Memory B cell (primary cell): ENCODE measurements at regions not wholly inside any gene's neighbourhood (a gene's known extent, or its start where the extent isn't known, plus 50 kb on each side); places are given as distances from the start of the nearest gene placed in this dataset.

Source experiments
- ATAC-seq: fragments of 150-1000 bp; cut with Tn5 transposase; 2 replicates; pipeline ENCODE4 v1.10.0; 2021; ENCODE audit warnings: low read depth, mild to moderate bottlenecking, moderate library complexity
- DNase-seq, 2 donors: peaks; one replicate each; pipeline ENCODE4 v3.0.0; 2022; ENCODE audit warnings: low spot score in 2 of 2
- H3K27ac Mint-ChIP-seq: one replicate; pipeline ENCODE4 v1.8.0; 2022; ENCODE audit warnings: mild to moderate bottlenecking, moderate library complexity, mixed read lengths
- H3K27me3 Mint-ChIP-seq: one replicate; pipeline ENCODE4 v1.8.0; 2022; ENCODE audit warnings: mixed read lengths
- H3K36me3 Mint-ChIP-seq: one replicate; pipeline ENCODE4 v1.8.0; 2022; ENCODE audit warnings: mild to moderate bottlenecking, mixed read lengths
- H3K4me1 Mint-ChIP-seq: one replicate; pipeline ENCODE4 v1.8.0; 2022; ENCODE audit warnings: mixed read lengths
- H3K4me3 Mint-ChIP-seq: one replicate; pipeline ENCODE4 v1.8.0; 2022; ENCODE audit warnings: mild to moderate bottlenecking, moderate library complexity, mixed read lengths
- H3K9me3 Mint-ChIP-seq: one replicate; pipeline ENCODE4 v1.8.0; 2022; ENCODE audit warnings: mixed read lengths

- ATAC-seq: peak; percentile 1
- H3K27me3 Mint-ChIP-seq: no peaks in the 10 kb centered on the region
- H3K27ac Mint-ChIP-seq: peak overlapping the region; percentile 77
- no peak for DNase-seq
- peaks cover 52% of the 10 kb centered on the region for H3K4me1 Mint-ChIP-seq
- peak overlapping the region; percentile 78 for H3K4me3 Mint-ChIP-seq
- H3K9me3 Mint-ChIP-seq: peaks cover 4% of the 10 kb centered on the region
- no peaks in the 10 kb centered on the region for H3K36me3 Mint-ChIP-seq
Measured at GRCh38 chr10:7485244-7485556, 74.4 kb upstream of the SFMBT2 start.

GRCh38 chr10:7484456-7485243 lies 73.8 kb upstream of the SFMBT2 start:
- Mint-ChIP-seq H3K27me3 (no peaks in the 10 kb centered on the region), H3K4me1 (peaks cover 54% of the 10 kb centered on the region), H3K9me3 (peaks cover 4% of the 10 kb centered on the region), H3K36me3 (no peaks in the 10 kb centered on the region), H3K27ac (peak overlapping the region; percentile 77), H3K4me3 (peak overlapping the region; percentile 78)
- DNase-seq: peak in 1 of 2 donors; percentile 18
- peak; percentile 36 for ATAC-seq

GRCh38 chr10:7483848-7484247 lies 73.0 kb upstream of the SFMBT2 start:
- H3K4me1 Mint-ChIP-seq: peaks cover 49% of the 10 kb centered on the region
- H3K4me3 Mint-ChIP-seq: no peak overlapping the region
- peak overlapping the region; percentile 48 for H3K27ac Mint-ChIP-seq
- no peak for DNase-seq
- H3K9me3 Mint-ChIP-seq: peaks cover 4% of the 10 kb centered on the region
- no peak for ATAC-seq
- H3K36me3 Mint-ChIP-seq: no peaks in the 10 kb centered on the region
- no peaks in the 10 kb centered on the region for H3K27me3 Mint-ChIP-seq

DNA sequence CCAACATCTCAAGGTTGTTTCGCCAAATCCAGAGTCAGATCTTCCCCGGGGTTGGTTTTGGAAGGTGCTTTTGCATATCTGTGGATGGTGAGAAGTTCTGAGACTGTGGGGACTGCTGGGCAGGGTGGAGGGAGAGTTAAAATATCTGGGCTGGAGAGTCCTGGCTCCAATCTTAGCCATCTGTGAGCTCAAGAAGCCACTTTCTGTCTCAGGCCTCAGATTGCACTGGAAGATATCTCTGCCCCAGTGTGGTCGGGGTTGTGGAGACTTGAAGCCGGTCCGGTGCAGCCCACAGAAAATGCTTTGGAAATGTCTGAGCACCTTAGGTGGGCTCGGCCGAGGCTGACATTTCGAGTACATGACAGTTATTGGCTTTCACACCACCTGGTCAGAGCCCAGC lies 72.2 kb upstream of the SFMBT2 start:
- ATAC-seq (no peak), DNase-seq (no peak)
- Mint-ChIP-seq H3K9me3 (peaks cover 4% of the 10 kb centered on the region), H3K4me3 (no peak overlapping the region), H3K27ac (no peak overlapping the region), H3K4me1 (peaks cover 53% of the 10 kb centered on the region), H3K27me3 (no peaks in the 10 kb centered on the region), H3K36me3 (no peaks in the 10 kb centered on the region)

- H3K4me1 Mint-ChIP-seq: peaks cover 55% of the 10 kb centered on the region
- ATAC-seq: no peak
- peaks cover 1% of the 10 kb centered on the region for H3K36me3 Mint-ChIP-seq
- no peaks in the 10 kb centered on the region for H3K27me3 Mint-ChIP-seq
- DNase-seq: no peak
- peak overlapping the region; percentile 74 for H3K27ac Mint-ChIP-seq
- no peaks in the 10 kb centered on the region for H3K9me3 Mint-ChIP-seq
- peak overlapping the region; percentile 64 for H3K4me3 Mint-ChIP-seq
Measured at GRCh38 chr10:7481368-7481765, 70.5 kb upstream of the SFMBT2 start.

DNA sequence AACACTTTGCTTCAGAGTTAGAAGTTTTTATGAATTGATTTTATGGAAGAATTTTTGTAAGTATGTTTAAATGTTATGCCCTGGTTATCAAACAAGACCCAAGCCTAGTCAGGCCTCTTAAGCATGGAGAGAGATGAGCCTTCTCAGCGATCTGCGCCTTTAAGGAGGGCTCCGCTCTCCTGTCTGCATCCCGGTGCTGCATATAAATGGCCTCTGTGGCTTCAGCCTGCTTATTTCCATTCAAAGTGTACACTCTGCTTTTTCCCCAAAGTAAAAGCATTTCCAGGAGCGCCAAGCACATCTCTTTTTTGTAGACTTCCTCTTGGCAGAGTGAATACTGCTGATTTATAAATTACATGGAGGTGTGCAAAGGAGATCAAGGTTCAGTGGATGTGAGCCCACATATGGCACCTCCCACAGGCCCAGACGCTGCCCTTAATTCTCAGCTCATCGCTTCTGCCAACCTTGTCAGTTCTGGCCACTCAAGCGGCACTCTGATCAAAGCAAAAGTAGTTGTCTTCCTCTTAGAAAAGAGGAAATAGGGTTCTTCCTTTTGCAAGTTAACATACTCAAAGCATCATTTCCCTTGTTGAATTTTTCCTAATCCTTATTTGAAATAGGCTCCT lies 70.0 kb upstream of the SFMBT2 start:
- Mint-ChIP-seq H3K4me3 (peak overlapping the region; percentile 64), H3K4me1 (peaks cover 56% of the 10 kb centered on the region), H3K36me3 (peaks cover 1% of the 10 kb centered on the region), H3K27me3 (no peaks in the 10 kb centered on the region), H3K27ac (peak overlapping the region; percentile 74), H3K9me3 (no peaks in the 10 kb centered on the region)
- DNase-seq (peak; percentile 53 to 62), ATAC-seq (peak; percentile 94)

DNA sequence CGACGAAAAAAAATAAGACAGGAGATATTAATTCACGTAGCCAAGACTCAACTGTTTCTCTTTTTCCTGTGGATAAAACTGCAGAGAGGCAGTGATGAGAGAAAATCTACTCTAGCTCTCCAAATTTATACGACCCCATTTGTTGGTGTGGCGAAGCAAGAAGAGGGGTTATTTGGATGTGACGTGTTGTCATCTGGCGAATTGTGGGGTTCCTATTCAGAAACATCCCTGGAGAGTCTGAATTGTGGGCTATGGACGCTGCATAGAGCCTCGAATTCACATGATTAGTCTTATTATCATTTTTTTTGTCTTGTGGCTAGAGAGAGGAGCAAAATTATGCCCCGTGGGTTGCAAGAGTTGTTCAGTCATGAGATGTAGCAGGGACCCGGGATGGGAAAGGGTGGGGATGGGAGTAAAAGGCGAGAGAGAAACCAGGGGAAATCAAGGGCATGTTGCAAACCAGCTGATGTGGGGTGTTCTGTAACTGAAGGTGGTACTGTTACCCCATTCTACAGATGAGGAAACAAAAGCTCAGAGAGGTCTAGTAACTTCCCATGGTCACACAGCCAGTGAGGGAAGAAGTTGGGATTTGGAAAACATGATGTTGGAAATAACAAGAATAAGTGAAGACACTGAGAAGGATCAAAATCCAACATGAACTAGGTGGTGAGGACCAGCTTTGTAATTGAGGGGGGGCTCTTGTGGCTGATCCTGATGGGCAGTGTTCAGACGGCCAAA lies 69.2 kb upstream of the SFMBT2 start:
- no peak for DNase-seq
- no peak for ATAC-seq
- Mint-ChIP-seq H3K36me3 (peaks cover 1% of the 10 kb centered on the region), H3K27ac (peak overlapping the region; percentile 74), H3K4me3 (peak overlapping the region; percentile 34), H3K27me3 (no peaks in the 10 kb centered on the region), H3K4me1 (peaks cover 57% of the 10 kb centered on the region), H3K9me3 (no peaks in the 10 kb centered on the region)

- peak overlapping the region; percentile 7 for H3K27ac Mint-ChIP-seq
- H3K36me3 Mint-ChIP-seq: peaks cover 1% of the 10 kb centered on the region
- H3K27me3 Mint-ChIP-seq: no peaks in the 10 kb centered on the region
- H3K4me1 Mint-ChIP-seq: peaks cover 52% of the 10 kb centered on the region
- peak overlapping the region; percentile 24 for H3K4me3 Mint-ChIP-seq
- no peak for DNase-seq
- ATAC-seq: no peak
- no peaks in the 10 kb centered on the region for H3K9me3 Mint-ChIP-seq
Measured at GRCh38 chr10:7478727-7479457, 68.1 kb upstream of the SFMBT2 start.

- DNase-seq (no peak), ATAC-seq (no peak)
- no peak overlapping the region for H3K27ac Mint-ChIP-seq
- H3K27me3 Mint-ChIP-seq: no peaks in the 10 kb centered on the region
- H3K9me3 Mint-ChIP-seq: no peaks in the 10 kb centered on the region
- H3K36me3 Mint-ChIP-seq: peaks cover 1% of the 10 kb centered on the region
- H3K4me3 Mint-ChIP-seq: no peak overlapping the region
- peaks cover 50% of the 10 kb centered on the region for H3K4me1 Mint-ChIP-seq
Measured at GRCh38 chr10:7477538-7478334, 66.9 kb upstream of the SFMBT2 start.

DNA sequence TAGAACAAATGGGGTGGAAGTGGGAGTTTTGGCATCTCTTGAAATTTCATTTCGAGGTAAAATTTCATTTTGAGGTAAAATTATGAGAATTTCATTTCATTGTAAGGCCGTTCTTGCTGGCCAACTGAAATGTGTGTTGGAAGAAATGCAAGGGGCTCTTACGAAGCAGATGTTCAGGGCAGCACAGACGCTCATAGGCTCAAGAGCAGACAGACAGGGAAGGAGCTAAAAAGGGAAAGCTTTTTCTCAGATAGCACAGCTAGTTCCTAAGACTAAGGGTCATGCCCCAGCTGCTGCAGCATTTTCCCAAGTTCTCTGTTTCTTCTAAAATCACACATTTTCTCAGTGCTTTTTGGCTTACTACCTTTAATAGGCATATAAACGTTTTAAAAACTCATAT lies 65.1 kb upstream of the SFMBT2 start:
- Mint-ChIP-seq H3K27ac (peak overlapping the region; percentile 16), H3K36me3 (peaks cover 1% of the 10 kb centered on the region), H3K9me3 (no peaks in the 10 kb centered on the region), H3K27me3 (no peaks in the 10 kb centered on the region), H3K4me3 (peak overlapping the region; percentile 24), H3K4me1 (peaks cover 56% of the 10 kb centered on the region)
- ATAC-seq: no peak
- no peak for DNase-seq

- Mint-ChIP-seq H3K27me3 (no peaks in the 10 kb centered on the region), H3K4me3 (peak overlapping the region; percentile 24), H3K4me1 (peaks cover 54% of the 10 kb centered on the region), H3K9me3 (no peaks in the 10 kb centered on the region), H3K36me3 (peaks cover 1% of the 10 kb centered on the region), H3K27ac (peak overlapping the region; percentile 16)
- no peak for ATAC-seq
- DNase-seq: no peak
Measured at GRCh38 chr10:7475046-7475911, 64.4 kb upstream of the SFMBT2 start.

- peak overlapping the region; percentile 34 for H3K4me3 Mint-ChIP-seq
- no peaks in the 10 kb centered on the region for H3K9me3 Mint-ChIP-seq
- no peak overlapping the region for H3K27ac Mint-ChIP-seq
- ATAC-seq (no peak), DNase-seq (no peak)
- peaks cover 1% of the 10 kb centered on the region for H3K36me3 Mint-ChIP-seq
- peaks cover 51% of the 10 kb centered on the region for H3K4me1 Mint-ChIP-seq
- H3K27me3 Mint-ChIP-seq: no peaks in the 10 kb centered on the region
Measured at GRCh38 chr10:7474388-7474787, 63.6 kb upstream of the SFMBT2 start.
